Heart left ventricle (tissue), 16 donors: ENCODE measurements at regions not wholly inside any gene's neighbourhood (a gene's known extent, or its start where the extent isn't known, plus 50 kb on each side); places are given as distances from the start of the nearest gene placed in this dataset.

Source experiments
- ATAC-seq, 4 donors: fragments of 200-7000 bp; cut with Tn5 transposase; one replicate each; pipeline ENCODE4 v1.9.1; 2020 to 2022; ENCODE audit warnings: moderate library complexity in 4 of 4, mild to moderate bottlenecking in 3 of 4, moderate number of reproducible peaks in 1 of 4
- DNase-seq, 5 donors: peaks; one replicate each; pipeline ENCODE4 v3.0.0-alpha.2; 2020
- H3K27ac ChIP-seq, 12 donors: fragments of 200-600 bp; sonication (generic) in 4 of 12; one replicate each; pipeline versions ENCODE4 v1.5.0 to v1.8.0; 2016 to 2022; ENCODE audit warnings: mild to moderate bottlenecking in 2 of 12
- H3K27me3 ChIP-seq, 9 donors: fragments of 200-600 bp; sonication (generic) in 2 of 9; one replicate each; pipeline versions ENCODE4 v1.5.1 to v1.8.0; 2016 to 2022; ENCODE audit warnings: mild to moderate bottlenecking in 3 of 9
- H3K36me3 ChIP-seq, 9 donors: fragments of 200-600 bp; sonication (generic) in 2 of 9; one replicate each; pipeline versions ENCODE4 v1.5.0 to v1.8.0; 2018 to 2022; ENCODE audit warnings: mild to moderate bottlenecking in 2 of 9
- H3K4me1 ChIP-seq, 12 donors: fragments of 200-600 bp; sonication (generic) in 4 of 12; one replicate each; pipeline versions ENCODE4 v1.5.0 to v1.8.0; 2016 to 2022; ENCODE audit warnings: mild to moderate bottlenecking in 3 of 12
- H3K4me3 ChIP-seq, 12 donors: fragments of 200-600 bp; sonication (generic) in 4 of 12; one replicate each; pipeline versions ENCODE4 v1.5.0 to v1.8.0; 2017 to 2022; ENCODE audit warnings: mild to moderate bottlenecking in 9 of 12, moderate library complexity in 4 of 12
- H3K9me3 ChIP-seq, 12 donors: fragments of 200-600 bp; sonication (generic) in 4 of 12; one replicate each; pipeline versions ENCODE4 v1.5.0 to v1.8.0; 2016 to 2022; ENCODE audit warnings: mild to moderate bottlenecking in 1 of 12
- POLR2A ChIP-seq, 2 donors: fragments of 450-650 bp; IDR thresholded peaks; one replicate each; pipeline ENCODE4 v1.6.1; 2017; ENCODE audit warnings: antibody characterized with exemption in 2 of 2, mild to moderate bottlenecking in 2 of 2, moderate library complexity in 2 of 2
- WGBS, 4 donors: extraction: QIAGEN DNeasy Blood & Tissue Kit in 2 of 4; methylation state at CpG; one replicate each; pipeline versions ENCODE4 v1.1.5 to v1.1.7; 2013 to 2018; 5-methylcytosine and 5-hydroxymethylcytosine counted together
- intact Hi-C, 10 donors: fragments of 100-400 bp; cut with DNase I; formaldehyde crosslinking; loops; one replicate each; pipeline versions ENCODE4 v1.11.1 to v1.14.2; 2022
- TF ChIP-seq, protein P1 (sequence below), 12 donors: fragments of 200-600 bp; sonication (generic) in 4 of 12; IDR thresholded peaks; one replicate each; pipeline versions ENCODE4 v1.5.0 to v1.8.0; 2018 to 2022; ENCODE audit warnings: antibody characterized with exemption in 12 of 12, mild to moderate bottlenecking in 5 of 12
- donor health status: ischemic (EF 13 %, LVEDD 7.1; RV severe dilation, severe dysfunction).
- donor health status: healthy with polysubstance abuse.
- donor health status: DM: no; HTN: yes; CAD: no.
- donor health status: DM: no; HTN: no; CAD: no.
- donor health status: ischemic (EF 25% LVEDD 6.9; RV normal size, moderate dysfunction).
- donor health status: ischemic (EF 25% LVEDD 5.7; RV mildly dilated, moderate dysfunction).
- donor health status: healthy.
- donor health status: DM: yes; HTN: yes; CAD: no.
- donor health status: ischemic (EF 35%, LVEDD 5.7; RV mildly dilated, moderate dysfunction).
- donor health status: nonischemic (EF 11% LVEDD 7.7; RV severe dilation, severe dysfunction).
- donor health status: DM: yes; HTN: yes; CAD: no.
- donor health status: PGD.
- donor health status: ischemic (EF 29% LVEDD 5.4; RV normal size, mild dysfunction).
- donor health status: nonischemic (EF 23%, LVEDD 6.1; RV moderate dilation, normal function).

DNA sequence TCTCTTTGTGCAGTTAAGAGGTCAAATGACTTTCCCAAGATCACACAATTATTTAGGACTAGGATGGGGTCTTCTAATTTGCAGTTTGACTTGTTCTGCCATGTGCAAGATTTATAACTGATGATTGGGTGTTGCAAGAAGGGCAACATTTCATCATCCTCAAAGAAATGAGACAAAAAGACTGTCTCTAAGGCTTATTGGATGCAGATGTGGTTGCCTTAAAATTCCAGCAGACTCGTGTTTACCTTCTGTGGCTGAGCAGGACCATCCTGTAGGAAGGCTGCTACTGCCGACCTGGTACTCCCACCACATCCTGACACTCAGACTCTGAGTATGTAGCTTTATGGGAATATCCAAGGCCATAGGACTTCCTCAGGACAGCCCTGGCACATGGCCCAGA, 99.9 kb upstream of the SGIP1 start:
- intact Hi-C loops: no loop called here

DNA sequence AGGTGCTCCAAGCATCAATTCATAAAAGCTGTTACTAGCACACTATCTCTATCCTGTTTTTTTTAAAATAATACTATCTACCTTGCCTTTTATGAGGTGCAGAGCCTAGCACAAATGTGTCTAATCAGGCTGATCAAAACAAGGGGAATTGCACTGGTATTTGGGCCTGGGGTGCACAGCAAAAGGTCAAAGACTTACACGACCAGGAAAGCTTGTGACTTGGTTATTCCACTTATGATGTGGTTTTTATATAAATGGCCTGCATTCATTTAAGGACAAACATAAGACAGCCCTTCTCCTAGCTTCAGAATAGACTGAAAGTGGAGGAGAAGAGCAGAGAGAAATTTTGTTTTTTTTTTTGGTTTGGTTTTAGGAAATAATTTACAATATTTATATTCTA, 98.4 kb upstream of the SGIP1 start:
- TF ChIP-seq POLR2A (IDR thresholded peaks at IDR 0.05): no peak
- TF ChIP-seq, protein P1, sequence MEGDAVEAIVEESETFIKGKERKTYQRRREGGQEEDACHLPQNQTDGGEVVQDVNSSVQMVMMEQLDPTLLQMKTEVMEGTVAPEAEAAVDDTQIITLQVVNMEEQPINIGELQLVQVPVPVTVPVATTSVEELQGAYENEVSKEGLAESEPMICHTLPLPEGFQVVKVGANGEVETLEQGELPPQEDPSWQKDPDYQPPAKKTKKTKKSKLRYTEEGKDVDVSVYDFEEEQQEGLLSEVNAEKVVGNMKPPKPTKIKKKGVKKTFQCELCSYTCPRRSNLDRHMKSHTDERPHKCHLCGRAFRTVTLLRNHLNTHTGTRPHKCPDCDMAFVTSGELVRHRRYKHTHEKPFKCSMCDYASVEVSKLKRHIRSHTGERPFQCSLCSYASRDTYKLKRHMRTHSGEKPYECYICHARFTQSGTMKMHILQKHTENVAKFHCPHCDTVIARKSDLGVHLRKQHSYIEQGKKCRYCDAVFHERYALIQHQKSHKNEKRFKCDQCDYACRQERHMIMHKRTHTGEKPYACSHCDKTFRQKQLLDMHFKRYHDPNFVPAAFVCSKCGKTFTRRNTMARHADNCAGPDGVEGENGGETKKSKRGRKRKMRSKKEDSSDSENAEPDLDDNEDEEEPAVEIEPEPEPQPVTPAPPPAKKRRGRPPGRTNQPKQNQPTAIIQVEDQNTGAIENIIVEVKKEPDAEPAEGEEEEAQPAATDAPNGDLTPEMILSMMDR (IDR thresholded peaks at IDR 0.05): no peak
- 81 to 96% (median 88%) methylated on average over 1 of the region's 1 CpG for WGBS, 4 donors
- intact Hi-C loops: no loop called here
- ATAC-seq (no peak), DNase-seq (no peak)
- Histone ChIP-seq H3K27me3 (no peaks in the 10 kb centered on the region), H3K4me3 (no peak overlapping the region), H3K27ac (no peak overlapping the region), H3K36me3 (no peaks in the 10 kb centered on the region), H3K9me3 (peaks cover 0 to 18% (median 11%) of the 10 kb centered on the region in 12 donors), H3K4me1 (peaks cover 0 to 19% (median 0%) of the 10 kb centered on the region in 12 donors)

More for the DNA sequence above, 99.9 kb upstream of the SGIP1 start:
- DNase-seq: no peak
- H3K27me3 ChIP-seq: no peaks in the 10 kb centered on the region
- whole genome bisulfite sequencing, 4 donors: 68 to 75% (median 71%) methylated on average over 2 of the region's 2 CpGs
- H3K36me3 ChIP-seq: no peaks in the 10 kb centered on the region
- no peak overlapping the region for H3K27ac ChIP-seq
- peaks cover 0 to 32% (median 23%) of the 10 kb centered on the region in 12 donors for H3K9me3 ChIP-seq
- peaks cover 0 to 8% (median 0%) of the 10 kb centered on the region in 12 donors for H3K4me1 ChIP-seq
- ATAC-seq: no peak
- TF ChIP-seq, protein P1 (IDR thresholded peaks at IDR 0.05): no peak
- TF ChIP-seq POLR2A (IDR thresholded peaks at IDR 0.05): no peak
- H3K4me3 ChIP-seq: no peak overlapping the region

DNA sequence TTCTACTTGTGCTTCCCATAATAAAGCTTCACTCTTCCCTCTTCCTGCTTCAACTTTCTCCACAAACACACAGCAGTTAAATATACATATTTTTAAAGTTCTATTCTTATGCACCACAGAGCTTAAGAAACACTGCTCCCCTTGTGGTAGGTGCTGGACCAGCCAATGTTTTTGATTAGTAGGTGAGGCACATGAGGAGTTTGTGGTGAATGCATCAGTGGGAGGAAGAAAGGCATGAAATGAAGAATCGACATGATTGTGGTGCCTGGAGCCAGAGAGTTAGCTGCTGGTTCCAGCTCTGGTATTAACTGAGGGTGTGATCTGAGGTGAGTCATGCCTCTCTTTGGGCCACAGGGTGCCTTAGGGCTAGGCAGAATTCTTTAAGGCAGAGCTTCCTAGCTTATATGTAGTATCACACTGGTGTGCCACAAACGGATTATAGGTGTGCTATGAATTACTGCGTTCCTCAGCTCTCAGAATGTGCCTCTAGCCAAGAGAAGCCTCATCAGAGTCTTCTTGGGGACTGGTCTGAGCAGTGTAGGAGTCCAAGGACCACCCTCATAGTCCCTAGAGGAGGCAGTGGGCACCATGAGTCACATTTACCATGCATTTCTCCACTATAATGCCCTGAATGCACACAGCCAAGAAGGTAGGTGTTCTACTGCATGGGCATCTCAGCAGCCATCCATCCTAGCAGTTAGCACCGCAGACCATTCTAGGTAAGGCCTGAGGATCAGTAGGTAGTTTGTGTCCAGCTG, 97.4 kb upstream of the SGIP1 start:
- 87 to 91% (median 89%) methylated on average over 4 of the region's 4 CpGs for WGBS, 4 donors
- intact Hi-C loops: no loop called here
- Histone ChIP-seq H3K9me3 (peaks cover 0 to 8% (median under 1%) of the 10 kb centered on the region in 12 donors), H3K27ac (no peak overlapping the region), H3K27me3 (no peaks in the 10 kb centered on the region), H3K4me1 (peaks cover 0 to 19% (median 0%) of the 10 kb centered on the region in 12 donors), H3K36me3 (no peaks in the 10 kb centered on the region), H3K4me3 (no peak overlapping the region)
- ATAC-seq (peak in 1 of 4 donors; percentile 32), DNase-seq (no peak)
- TF ChIP-seq POLR2A (IDR thresholded peaks at IDR 0.05): no peak
- TF ChIP-seq, protein P1 (IDR thresholded peaks at IDR 0.05): peak in 5 of 12 donors; percentile 6 to 26 (median 17)

DNA sequence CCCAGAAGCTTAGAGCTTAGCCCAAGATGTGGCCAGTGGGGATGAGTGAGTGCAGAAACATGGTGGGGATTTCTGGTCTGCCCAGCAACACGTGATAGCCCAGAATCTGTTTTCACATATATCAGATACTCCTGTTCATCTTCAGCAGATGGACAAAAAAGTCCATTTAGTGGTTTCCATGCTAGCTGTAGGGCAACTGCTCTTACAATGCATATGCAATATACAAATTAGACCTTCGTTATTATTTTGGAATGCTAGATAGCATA, 96.9 kb upstream of the SGIP1 start:
- Histone ChIP-seq H3K36me3 (no peaks in the 10 kb centered on the region), H3K27ac (no peak overlapping the region), H3K4me3 (no peak overlapping the region), H3K4me1 (peaks cover 0 to 19% (median 0%) of the 10 kb centered on the region in 12 donors), H3K9me3 (peaks cover 0 to 2% (median 0%) of the 10 kb centered on the region in 12 donors), H3K27me3 (no peaks in the 10 kb centered on the region)
- no peak for TF ChIP-seq POLR2A (IDR thresholded peaks at IDR 0.05)
- intact Hi-C loops: no loop called here
- ATAC-seq (no peak), DNase-seq (no peak)
- WGBS, 4 donors: 94 to 97% (median 94%) methylated on average over 2 of the region's 2 CpGs

DNA sequence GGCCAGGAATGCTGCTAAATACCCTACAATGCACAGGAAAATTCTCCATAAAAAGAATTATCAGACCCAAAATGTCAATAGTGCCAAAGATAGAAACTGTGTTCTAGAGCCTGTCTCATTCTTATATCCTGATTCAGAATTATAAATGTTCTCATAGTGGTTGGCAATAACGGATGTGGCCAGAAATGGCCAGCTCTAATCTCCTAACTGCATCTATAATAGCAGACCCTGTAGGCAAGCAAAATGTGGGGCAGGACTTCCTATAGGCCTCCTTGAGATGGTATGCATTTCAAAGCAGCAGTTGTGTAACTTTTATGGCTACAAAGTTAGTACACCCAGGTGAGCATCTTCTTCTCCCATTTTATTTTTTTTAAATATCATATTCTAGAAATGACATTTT, 95.9 kb upstream of the SGIP1 start:
- no peaks in the 10 kb centered on the region for H3K9me3 ChIP-seq
- intact Hi-C loops: no loop called here
- WGBS, 4 donors: 83 to 96% (median 90%) methylated on average over 1 of the region's 1 CpG
- no peak overlapping the region for H3K4me3 ChIP-seq
- TF ChIP-seq POLR2A (IDR thresholded peaks at IDR 0.05): no peak
- TF ChIP-seq, protein P1 (IDR thresholded peaks at IDR 0.05): no peak
- ATAC-seq: no peak
- H3K27ac ChIP-seq: peak overlapping the region in 1 of 12 donors; percentile 77
- DNase-seq: no peak
- no peaks in the 10 kb centered on the region for H3K27me3 ChIP-seq
- H3K4me1 ChIP-seq: peaks cover 0 to 19% (median 0%) of the 10 kb centered on the region in 12 donors
- no peaks in the 10 kb centered on the region for H3K36me3 ChIP-seq
